HG03135 (cell line): ENCODE measurements at regions not wholly inside any gene's neighbourhood (a gene's known extent, or its start where the extent isn't known, plus 50 kb on each side); places are given as distances from the start of the nearest gene placed in this dataset.

Source experiments
- ATAC-seq: cut with Tn5 transposase; IDR thresholded peaks from one replicate; pipeline ENCODE4 v1.9.1; 2021; ENCODE audit warnings: mild to moderate bottlenecking, moderate library complexity; ENCODE audit not compliant: unreplicated experiment

DNA sequence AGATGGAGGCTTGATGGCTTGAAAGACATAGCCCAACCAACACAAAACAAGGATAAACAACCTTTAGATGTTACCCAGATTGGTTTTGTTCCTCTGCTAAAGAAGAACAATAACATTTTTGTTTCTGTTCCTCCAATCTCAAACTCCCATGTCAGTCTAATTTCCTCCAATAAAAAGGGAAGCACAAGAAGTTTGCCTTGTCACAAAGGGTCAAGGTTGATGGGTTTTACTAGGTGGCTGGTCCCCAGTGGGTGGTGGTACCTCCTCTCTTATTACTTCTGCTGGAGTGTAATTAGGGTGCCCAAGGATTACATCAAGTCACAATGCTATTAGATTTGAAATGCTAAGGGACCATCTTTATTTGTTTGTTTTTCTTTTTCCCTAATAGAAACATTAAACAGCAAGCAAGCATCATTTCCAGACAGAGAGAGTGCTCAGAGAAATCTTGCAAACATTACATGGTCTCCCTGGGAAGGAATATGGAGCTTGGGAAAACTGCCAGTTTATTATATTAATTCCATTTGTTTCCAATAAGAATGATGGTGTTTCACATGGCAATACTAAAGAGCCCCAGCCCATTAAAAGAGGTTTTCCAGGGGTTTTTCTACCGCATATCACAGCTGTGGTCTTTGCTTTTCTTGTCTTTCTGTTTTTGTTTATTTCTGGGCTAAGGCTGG, 78.3 kb upstream of the AOAH start:
- no peak for ATAC-seq

DNA sequence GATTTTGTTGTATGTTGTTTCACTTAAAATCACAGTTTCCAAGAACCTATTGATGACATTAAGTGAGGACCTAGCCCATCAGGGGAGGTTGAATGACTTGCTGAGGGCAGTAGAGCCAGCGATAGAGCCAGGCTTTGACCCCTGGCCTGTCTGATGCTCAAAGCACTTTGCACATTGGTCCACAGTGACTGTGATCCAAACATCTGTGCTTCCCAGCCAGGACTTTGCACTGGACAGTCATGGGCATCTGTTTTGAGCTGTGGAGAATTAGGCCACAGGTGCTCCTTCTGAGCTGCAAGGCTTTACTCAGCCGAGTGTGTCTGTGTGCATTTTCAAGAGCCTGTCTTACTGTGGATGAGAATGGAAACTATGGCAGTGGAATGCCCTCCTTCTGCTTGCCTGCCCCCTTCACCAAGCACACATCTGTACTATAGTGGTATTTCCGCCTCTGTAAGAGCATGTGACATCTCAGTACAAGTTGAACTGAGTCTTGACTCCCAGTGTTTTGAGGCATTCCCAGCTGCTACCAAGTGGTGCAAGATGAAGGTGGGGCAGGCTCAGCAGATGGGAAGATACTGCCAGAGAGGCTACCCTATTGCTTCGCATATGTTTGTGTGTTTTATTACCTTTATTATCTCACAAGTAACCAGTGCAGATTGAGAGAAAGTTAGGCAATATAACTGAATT, 72.7 kb upstream of the AOAH start:
- ATAC-seq, result no peak

DNA sequence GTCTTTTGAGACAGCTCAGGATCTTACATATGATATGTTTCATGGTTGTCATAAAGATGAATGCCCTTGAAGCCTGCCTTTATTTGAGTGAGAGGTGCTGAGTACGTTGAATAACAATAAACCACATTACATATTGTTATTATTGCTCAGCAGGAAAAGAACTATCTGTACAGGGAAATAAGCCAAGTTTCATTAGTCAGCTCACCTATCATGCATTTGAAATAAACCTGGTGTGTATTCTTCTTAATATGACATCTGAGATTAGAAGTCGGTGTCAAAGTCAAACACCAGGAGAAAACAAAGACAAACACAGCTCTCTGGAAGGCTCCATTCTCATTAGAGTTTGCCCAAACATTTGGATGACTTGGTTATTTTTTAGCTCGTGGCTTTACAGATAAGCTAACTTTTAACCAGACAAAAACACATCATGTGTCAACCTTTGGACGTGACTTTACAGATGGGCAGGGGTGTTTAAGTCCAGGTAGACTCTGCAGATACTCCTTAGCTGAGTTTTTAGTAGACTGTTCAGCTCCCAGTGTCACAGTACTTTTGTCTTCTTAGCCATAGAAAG, 71.2 kb upstream of the AOAH start:
- ATAC-seq, result no peak

DNA sequence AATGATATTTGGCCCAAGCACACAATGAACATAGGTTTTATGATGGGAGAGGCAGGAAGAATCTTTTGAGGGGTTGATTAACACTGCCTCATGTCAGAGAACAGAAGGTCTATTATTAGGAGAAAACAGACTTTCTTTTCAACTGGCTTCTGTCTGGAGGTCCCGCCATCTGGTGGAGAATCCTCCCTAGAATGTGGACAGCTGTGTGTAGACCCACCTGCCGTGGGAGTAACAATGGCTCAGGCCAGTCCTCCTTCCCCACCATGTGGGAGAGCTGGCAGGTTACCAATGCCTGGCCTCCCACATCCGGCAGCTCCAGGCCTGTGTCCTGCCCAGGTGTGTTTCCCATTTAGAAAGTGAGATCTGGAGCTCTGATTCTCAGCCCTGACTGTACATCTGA, 70.4 kb upstream of the AOAH start:
- ATAC-seq, result no peak

DNA sequence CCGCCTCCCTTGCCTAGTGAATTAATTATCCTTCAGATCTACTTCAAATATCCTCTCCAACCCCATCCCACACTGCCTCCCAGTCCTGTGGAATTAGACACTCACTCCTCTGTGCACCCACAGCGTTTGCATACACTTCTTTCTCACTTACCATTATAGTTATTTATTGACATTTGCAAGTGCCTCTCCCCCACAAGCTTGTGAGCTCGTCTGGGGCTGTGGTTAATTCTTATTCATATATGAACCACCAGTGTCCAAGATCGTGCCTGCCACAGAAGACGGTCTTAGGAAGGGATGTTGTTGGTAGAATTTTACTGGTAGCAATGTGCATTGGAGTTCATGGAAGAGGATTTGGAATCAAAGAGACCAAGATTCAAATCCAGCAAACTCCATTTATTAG, 68.1 kb upstream of the AOAH start:
- ATAC-seq, result peak; percentile 68

DNA sequence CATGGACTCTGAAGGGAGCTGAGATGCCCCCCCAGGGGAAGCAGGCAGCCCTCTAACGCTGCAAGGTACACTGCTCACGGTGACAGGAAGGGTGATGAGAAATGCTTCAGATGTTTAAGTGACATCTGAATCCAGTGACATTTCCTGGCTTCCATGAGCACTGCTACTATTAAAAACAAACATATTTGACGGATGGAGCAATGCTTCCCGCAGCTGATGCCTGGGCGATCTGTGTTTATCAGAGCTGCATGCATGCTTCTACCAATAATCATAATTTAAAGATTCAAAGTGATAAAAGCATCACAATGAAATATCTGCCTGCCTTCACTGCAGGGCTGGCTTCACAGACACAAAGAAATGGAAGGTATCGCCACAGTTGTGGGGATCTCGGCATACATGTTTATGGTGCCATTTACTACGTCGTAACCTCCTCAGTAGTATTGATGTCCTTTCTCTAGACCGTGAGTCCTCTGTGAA, 66.1 kb upstream of the AOAH start:
- ATAC-seq, result no peak

DNA sequence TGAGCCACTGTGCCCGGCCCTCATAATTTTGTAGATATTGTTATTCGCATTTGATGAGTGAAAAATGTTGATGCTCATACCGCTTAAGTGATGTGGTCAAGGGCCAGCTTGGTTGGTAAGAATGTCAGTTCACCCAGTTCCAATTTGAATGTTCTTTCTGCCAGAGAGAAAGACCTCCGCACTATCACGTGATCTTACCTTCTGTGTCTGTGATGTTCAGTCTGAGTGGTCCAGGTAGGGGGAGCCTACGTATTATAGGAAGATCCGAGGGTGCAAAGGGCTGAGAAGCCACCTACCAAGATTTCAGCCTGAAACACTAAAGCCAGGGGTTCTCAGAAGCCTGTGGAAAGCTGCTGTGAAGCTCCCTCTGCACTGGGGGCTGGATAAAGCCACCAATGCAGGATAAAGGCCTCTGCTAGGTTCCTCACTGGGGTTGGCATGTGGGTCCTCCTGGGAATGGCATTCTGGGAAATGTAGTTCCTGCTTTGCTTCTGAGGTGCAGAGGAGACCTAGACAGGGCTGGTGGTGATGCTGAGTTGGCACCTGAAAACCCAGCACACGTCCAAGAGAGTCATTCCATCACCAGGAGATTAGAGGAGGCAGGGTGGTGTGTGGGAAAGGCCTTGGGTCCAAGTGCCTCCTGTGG, 64.7 kb upstream of the AOAH start:
- no peak for ATAC-seq

DNA sequence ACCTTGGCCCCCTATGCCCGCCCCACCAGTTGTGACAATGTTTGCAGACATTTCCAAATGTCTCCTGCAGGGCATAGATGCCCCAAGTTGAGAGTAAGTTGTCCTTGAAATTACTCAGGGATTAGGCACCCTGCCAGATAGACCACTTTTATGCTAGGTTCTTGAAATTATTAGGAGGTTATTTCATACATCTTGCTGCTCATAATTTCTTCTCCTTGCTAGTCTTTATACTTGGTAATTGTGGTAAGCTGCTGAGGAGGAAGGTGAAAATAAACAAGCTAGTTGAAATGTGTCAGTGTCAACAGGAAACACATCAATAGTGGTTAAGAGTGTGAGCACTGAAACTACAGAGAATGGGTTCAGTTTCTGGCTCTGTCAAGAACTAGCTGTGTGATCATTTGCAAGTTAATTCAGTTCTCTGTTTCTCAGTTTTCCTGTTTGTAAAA, 63.7 kb upstream of the AOAH start:
- ATAC-seq, result no peak

DNA sequence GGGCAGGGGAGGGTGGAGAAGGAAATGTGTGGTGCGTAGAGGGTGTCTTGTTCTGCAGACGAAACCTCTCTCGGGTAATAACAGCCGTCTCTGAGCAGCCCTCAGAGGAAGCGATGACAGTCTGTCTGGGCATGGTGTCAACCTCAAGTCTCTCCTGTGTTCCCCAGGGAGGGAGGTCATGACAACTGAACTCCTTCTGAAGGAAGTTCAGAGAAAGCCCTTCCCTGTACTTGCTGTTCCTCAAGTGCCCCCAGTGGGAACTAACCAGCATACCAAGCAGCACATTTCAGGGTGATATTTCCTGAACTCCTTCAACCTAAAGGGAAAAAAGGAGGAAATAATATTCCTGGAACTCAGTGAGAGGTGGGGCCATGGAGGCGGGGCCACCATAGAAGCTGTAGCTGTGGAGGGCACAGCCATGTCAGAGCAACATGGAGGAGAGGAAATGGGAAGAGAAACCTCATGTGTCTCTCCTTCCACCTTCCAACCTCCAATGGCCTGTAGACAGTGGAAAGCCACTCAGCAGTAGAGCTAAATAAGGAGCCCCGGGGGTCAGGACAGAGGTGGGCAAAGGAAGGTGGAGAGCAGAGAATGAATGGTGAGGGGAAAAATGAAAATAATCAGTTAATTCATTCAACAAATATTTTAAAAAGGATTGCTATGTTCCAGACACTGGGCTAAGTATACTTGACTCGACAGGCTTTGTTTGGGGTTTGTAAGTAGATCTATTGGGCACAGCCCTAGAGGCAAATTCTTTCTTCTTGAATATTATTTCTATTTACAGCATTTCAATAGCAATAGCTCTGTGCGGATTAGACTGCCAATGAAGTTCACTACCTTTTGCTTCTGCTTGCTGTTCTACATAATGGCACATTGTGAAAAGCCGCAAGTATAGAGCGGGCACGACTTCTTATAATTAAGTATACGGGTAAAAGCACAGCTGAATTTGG, 61.0 kb upstream of the AOAH start:
- ATAC-seq, result peak; percentile 98

DNA sequence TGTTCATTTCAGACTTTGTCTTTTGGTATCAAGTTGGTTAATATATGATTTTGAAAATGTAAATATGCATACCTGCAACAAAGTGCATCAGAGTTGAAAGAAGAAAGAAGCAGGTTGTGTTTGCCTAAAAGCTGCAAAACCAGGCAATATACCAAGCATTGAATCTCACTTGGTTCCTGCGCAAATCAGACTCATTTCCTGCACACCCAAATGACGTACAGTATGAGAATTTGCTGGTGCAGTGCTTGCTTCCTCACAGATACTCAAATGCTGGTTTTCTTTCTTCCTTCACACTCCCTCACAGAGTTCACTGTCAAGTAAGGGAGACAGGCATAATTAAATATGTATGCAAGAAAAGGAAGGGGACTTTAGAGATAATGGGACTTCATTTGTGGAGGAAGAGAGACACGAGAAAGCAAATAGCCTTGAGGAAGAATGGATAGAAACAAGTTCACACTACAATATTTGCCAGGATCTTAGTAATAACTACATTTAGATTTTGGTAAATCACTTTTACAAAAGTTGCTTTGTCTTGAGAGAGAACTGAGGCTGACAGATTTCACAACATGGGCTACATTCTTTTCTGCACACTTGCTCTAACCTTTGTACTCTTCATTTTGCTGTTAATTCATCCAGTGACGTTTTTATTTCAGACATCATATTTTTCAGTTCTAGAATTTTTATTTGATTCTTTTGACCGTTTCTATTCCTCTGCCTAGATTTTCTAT, 56.9 kb upstream of the AOAH start:
- ATAC-seq, result no peak

DNA sequence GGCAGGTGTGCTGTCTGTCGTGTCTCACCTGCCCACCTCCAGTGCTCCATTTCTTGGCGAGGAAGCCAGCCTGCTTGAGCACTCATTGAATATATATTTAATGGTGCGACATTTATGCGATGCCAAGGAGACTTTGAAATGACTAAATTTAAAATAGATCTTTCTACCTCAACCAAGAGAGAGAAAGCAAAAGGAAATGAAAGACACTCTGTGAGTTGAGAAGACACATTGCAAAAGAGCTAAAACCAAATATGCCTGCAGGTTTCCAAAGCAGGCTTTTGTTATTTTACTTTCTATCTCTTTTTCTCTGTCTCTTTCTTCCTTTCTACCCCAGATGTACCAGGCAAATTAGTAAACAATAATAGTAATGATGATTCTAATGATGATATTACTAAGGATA, 53.6 kb upstream of the AOAH start:
- no peak for ATAC-seq

DNA sequence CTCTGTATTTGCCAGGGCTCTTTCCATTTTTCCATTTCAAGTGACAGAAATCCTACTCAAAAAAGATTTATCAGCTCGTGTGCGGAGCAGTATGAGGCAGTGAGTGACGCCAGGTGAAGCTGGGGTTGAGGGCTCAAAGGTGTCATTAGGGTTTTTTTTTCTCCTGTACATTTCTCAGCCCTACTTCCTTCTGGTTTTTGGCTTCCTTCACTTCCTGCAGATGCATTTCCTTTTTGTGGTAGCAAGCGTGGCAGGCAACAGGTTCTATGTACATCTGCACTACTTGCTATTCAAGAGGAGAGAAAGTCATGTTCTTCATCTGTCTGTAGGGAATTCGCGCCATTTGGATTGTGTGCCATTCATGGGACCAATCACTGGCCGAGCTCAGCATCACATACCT, 52.8 kb upstream of the AOAH start:
- ATAC-seq, result no peak

DNA sequence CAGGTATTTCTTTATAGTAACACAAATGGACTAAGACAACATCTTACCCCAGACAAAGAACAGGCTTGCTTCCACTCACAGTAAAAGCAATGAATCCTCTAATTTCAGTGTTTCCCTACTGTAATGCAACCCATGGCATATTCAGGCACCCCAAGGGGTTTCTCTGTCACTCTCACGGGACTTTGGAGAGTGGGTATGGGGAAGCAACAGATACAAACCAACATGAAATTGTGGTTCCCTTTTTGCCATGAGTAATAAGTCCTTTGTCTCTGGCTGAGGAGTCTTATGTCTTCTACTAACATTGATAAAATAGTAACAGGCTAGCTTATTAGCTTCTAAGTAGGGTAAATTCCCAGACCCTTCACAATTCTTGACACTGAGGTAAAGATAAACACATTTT, 51.4 kb upstream of the AOAH start:
- no peak for ATAC-seq

DNA sequence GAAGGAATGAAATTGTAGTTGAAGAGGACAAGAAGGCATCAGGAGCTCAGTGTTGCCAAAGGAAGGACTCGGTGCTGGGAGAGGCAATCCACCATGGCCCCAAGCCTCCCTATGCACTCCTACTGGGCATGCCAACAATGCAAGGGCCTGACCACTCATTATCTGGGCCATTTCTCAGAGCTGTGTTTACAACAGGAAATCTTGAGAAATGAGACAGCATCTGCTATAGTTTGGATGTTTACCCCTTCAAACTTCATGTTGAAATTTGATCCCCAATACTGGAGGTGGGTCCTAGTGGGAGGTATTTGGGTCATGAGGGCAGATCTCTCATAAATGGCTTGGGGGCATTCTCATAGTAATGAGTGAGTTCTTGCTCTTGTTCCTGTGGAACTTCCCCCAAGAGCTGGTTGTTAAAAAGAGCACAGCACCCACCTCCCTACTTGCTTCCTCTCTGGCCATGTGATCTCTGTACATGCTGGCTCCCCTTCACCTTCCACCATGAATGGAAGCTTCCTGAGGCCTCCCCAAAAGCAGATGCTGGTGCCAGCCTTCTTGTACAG, 50.8 kb upstream of the AOAH start:
- no peak for ATAC-seq
